GM13976 (cell line): ENCODE measurements at regions not wholly inside any gene's neighbourhood (a gene's known extent, or its start where the extent isn't known, plus 50 kb on each side); places are given as distances from the start of the nearest gene placed in this dataset.

Experiments
- DNase-seq: peaks from one replicate; pipeline ENCODE4 v3.0.0; 2012; ENCODE audit warnings: low spot score
- CTCF ChIP-seq: IDR thresholded peaks from 2 replicates; pipeline ENCODE4 v1.5.1; 2012; ENCODE audit warnings: borderline replicate concordance, mild to moderate bottlenecking; ENCODE audit not compliant: insufficient read depth; ENCODE audit errors: extremely low read depth, missing control alignments, control extremely low read depth
- in situ Hi-C: fragments of 300-500 bp; cut with MboI; formaldehyde crosslinking; loops from one replicate; pipeline ENCODE4 v1.12.0; 2022; ENCODE audit warnings: low sequenced_read_pairs, mixed read lengths, inconsistent platforms; ENCODE audit not compliant: unreplicated experiment

- TF ChIP-seq CTCF: no peak
- in situ Hi-C loops: no loop called here
- DNase-seq: no peak
Measured at GRCh38 chr2:62293490-62294271, 97.8 kb downstream of the B3GNT2 start.

- in situ Hi-C loops: no loop called here
- no peak for TF ChIP-seq CTCF
- no peak for DNase-seq
Measured at GRCh38 chr2:62293151-62293489, 97.2 kb downstream of the B3GNT2 start.

- in situ Hi-C loops: no loop called here
- no peak for DNase-seq
- TF ChIP-seq CTCF: no peak
Measured at GRCh38 chr2:62292190-62292589, 96.3 kb downstream of the B3GNT2 start.

GRCh38 chr2:62291517-62292137 is 95.7 kb downstream of the B3GNT2 start:
- TF ChIP-seq CTCF: no peak
- DNase-seq: no peak
- in situ Hi-C loops: no loop called here

GRCh38 chr2:62291052-62291451 is 95.1 kb downstream of the B3GNT2 start:
- DNase-seq: no peak
- in situ Hi-C loops: no loop called here
- no peak for TF ChIP-seq CTCF

GRCh38 chr2:62287899-62288880 is 92.3 kb downstream of the B3GNT2 start:
- no peak for TF ChIP-seq CTCF
- in situ Hi-C loops: no loop called here
- DNase-seq: no peak
